ENCODE measurements at regions not wholly inside any gene's neighbourhood (a gene's known extent, or its start where the extent isn't known, plus 50 kb on each side); places are given as distances from the start of the nearest gene placed in this dataset.
"Not testable (repeated sequence)": the region's sequence is repeated elsewhere in the genome, so short reads cannot be mapped to it uniquely, and the experiment has no call there.

- not testable (repeated sequence) for H3K4me1 ChIP-seq (ENCODE audit: control insufficient read depth in 2 of 2, insufficient read depth in 2 of 2, low read length in 1 of 2); H3K4me3 ChIP-seq (ENCODE audit: low read depth in 1 of 2, low read length in 2 of 2); H3K36me3 ChIP-seq (ENCODE audit: control insufficient read depth in 2 of 2, insufficient read depth in 2 of 2, low read length in 1 of 2); H3K27ac ChIP-seq (ENCODE audit: low read depth in 2 of 2, low read length in 1 of 2); H3K9me3 ChIP-seq (ENCODE audit: control insufficient read depth in 2 of 2, insufficient read depth in 1 of 2, low read depth in 1 of 2, low read length in 1 of 2); H3K27me3 ChIP-seq (ENCODE audit: control insufficient read depth in 1 of 2, insufficient read depth in 2 of 2, low read length in 2 of 2)
- WGBS, 2 donors, result 55 to 64% methylated on average over 5 to 6 of the region's 7 CpGs
These were observed 209.3 kb upstream of the PRSS58 start for GRCh38 chr7:142467056-142467655.

GRCh38 chr7:142463401-142463850 lies 205.6 kb upstream of the PRSS58 start:
- Histone ChIP-seq H3K36me3 (ENCODE audit: control insufficient read depth in 2 of 2, insufficient read depth in 2 of 2, low read length in 1 of 2) (no peaks in the 10 kb centered on the region), H3K27me3 (ENCODE audit: control insufficient read depth in 1 of 2, insufficient read depth in 2 of 2, low read length in 2 of 2) (no peaks in the 10 kb centered on the region), H3K4me3 (ENCODE audit: low read depth in 1 of 2, low read length in 2 of 2) (no peak overlapping the region), H3K4me1 (ENCODE audit: control insufficient read depth in 2 of 2, insufficient read depth in 2 of 2, low read length in 1 of 2) (no peaks in the 10 kb centered on the region), H3K9me3 (ENCODE audit: control insufficient read depth in 2 of 2, insufficient read depth in 1 of 2, low read depth in 1 of 2, low read length in 1 of 2) (no peaks in the 10 kb centered on the region), H3K27ac (ENCODE audit: low read depth in 2 of 2, low read length in 1 of 2) (no peak overlapping the region)
- WGBS, 2 donors, result 40 to 44% methylated on average over 6 of the region's 6 CpGs

DNA sequence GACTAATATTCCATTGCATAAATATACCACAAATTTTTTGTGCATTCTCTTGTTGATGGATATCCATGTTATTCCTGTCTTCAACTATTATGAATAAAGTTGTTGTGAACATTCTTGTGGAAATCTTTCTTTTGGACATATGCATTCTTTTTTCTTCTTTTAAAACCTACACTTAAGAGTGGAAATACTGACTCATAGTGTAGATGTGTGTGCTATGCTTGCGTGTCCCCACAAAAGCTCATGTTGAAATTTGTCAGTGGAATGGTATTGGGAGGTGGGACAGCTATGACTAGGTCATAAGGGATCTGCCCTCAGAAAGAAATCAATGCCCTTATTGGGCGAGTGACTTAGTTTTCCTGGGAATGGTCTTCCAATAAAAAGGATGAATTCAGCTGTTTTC lies 203.6 kb upstream of the PRSS58 start:
- H3K36me3 ChIP-seq (ENCODE audit: control insufficient read depth in 2 of 2, insufficient read depth in 2 of 2, low read length in 1 of 2), result no peaks in the 10 kb centered on the region
- no peaks in the 10 kb centered on the region for H3K9me3 ChIP-seq (ENCODE audit: control insufficient read depth in 2 of 2, insufficient read depth in 1 of 2, low read depth in 1 of 2, low read length in 1 of 2)
- H3K4me1 ChIP-seq (ENCODE audit: control insufficient read depth in 2 of 2, insufficient read depth in 2 of 2, low read length in 1 of 2), result no peaks in the 10 kb centered on the region
- no peaks in the 10 kb centered on the region for H3K27me3 ChIP-seq (ENCODE audit: control insufficient read depth in 1 of 2, insufficient read depth in 2 of 2, low read length in 2 of 2)
- WGBS, 2 donors, result 75 to 80% methylated on average over 2 of the region's 2 CpGs
- no peak overlapping the region for H3K4me3 ChIP-seq (ENCODE audit: low read depth in 1 of 2, low read length in 2 of 2)
- H3K27ac ChIP-seq (ENCODE audit: low read depth in 2 of 2, low read length in 1 of 2), result no peak overlapping the region

GRCh38 chr7:142460402-142461117 lies 202.7 kb upstream of the PRSS58 start:
- H3K4me1 ChIP-seq (ENCODE audit: control insufficient read depth in 2 of 2, insufficient read depth in 2 of 2, low read length in 1 of 2), result no peaks in the 10 kb centered on the region

DNA sequence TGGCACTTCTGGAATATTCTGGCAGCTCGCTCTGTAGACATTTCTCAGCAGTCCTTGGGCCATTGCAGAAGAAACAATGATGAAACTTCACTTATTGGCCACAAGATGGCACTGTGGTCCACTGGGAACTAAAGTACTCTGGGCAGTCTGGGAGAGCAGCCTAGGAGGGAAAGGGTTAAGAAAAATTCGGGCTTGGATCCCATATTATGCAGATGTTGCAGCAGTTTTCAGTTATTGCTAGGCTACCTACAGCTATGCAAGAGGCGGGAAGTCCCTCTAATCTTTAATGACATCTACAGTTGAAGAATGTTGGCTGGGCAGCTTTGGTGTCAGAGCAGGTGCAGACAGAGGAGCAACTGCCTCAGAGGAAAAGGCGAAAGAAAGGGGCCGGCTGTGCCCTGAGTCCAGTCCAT lies 201.7 kb upstream of the PRSS58 start:
- Histone ChIP-seq H3K27me3 (ENCODE audit: control insufficient read depth in 1 of 2, insufficient read depth in 2 of 2, low read length in 2 of 2) (no peaks in the 10 kb centered on the region), H3K27ac (ENCODE audit: low read depth in 2 of 2, low read length in 1 of 2) (no peak overlapping the region), H3K9me3 (ENCODE audit: control insufficient read depth in 2 of 2, insufficient read depth in 1 of 2, low read depth in 1 of 2, low read length in 1 of 2) (no peaks in the 10 kb centered on the region), H3K4me1 (ENCODE audit: control insufficient read depth in 2 of 2, insufficient read depth in 2 of 2, low read length in 1 of 2) (no peaks in the 10 kb centered on the region), H3K36me3 (ENCODE audit: control insufficient read depth in 2 of 2, insufficient read depth in 2 of 2, low read length in 1 of 2) (no peaks in the 10 kb centered on the region), H3K4me3 (ENCODE audit: low read depth in 1 of 2, low read length in 2 of 2) (no peak overlapping the region)
- WGBS, 2 donors, result 7 to 12% methylated on average over 5 of the region's 5 CpGs

More at GRCh38 chr7:142460402-142461117, 202.7 kb upstream of the PRSS58 start:
- Histone ChIP-seq H3K27me3 (ENCODE audit: control insufficient read depth in 1 of 2, insufficient read depth in 2 of 2, low read length in 2 of 2) (no peaks in the 10 kb centered on the region), H3K36me3 (ENCODE audit: control insufficient read depth in 2 of 2, insufficient read depth in 2 of 2, low read length in 1 of 2) (no peaks in the 10 kb centered on the region), H3K4me3 (ENCODE audit: low read depth in 1 of 2, low read length in 2 of 2) (no peak overlapping the region), H3K27ac (ENCODE audit: low read depth in 2 of 2, low read length in 1 of 2) (no peak overlapping the region), H3K9me3 (ENCODE audit: control insufficient read depth in 2 of 2, insufficient read depth in 1 of 2, low read depth in 1 of 2, low read length in 1 of 2) (no peaks in the 10 kb centered on the region)
- WGBS, 2 donors, result 62 to 65% methylated on average over 7 of the region's 7 CpGs

- no peaks in the 10 kb centered on the region for H3K4me1 ChIP-seq (ENCODE audit: control insufficient read depth in 2 of 2, insufficient read depth in 2 of 2, low read length in 1 of 2)
- H3K36me3 ChIP-seq (ENCODE audit: control insufficient read depth in 2 of 2, insufficient read depth in 2 of 2, low read length in 1 of 2), result no peaks in the 10 kb centered on the region
- H3K27ac ChIP-seq (ENCODE audit: low read depth in 2 of 2, low read length in 1 of 2), result no peak overlapping the region
- no peaks in the 10 kb centered on the region for H3K27me3 ChIP-seq (ENCODE audit: control insufficient read depth in 1 of 2, insufficient read depth in 2 of 2, low read length in 2 of 2)
- WGBS, 2 donors, result 83 to 87% methylated on average over 2 of the region's 2 CpGs
- H3K9me3 ChIP-seq (ENCODE audit: control insufficient read depth in 2 of 2, insufficient read depth in 1 of 2, low read depth in 1 of 2, low read length in 1 of 2), result no peaks in the 10 kb centered on the region
- no peak overlapping the region for H3K4me3 ChIP-seq (ENCODE audit: low read depth in 1 of 2, low read length in 2 of 2)
These were observed 199.4 kb upstream of the PRSS58 start for GRCh38 chr7:142457146-142457703.

GRCh38 chr7:142455392-142455791 lies 197.5 kb upstream of the PRSS58 start:
- 84 to 87% methylated on average over 10 of the region's 10 CpGs for WGBS, 2 donors
- no peaks in the 10 kb centered on the region for H3K9me3 ChIP-seq (ENCODE audit: control insufficient read depth in 2 of 2, insufficient read depth in 1 of 2, low read depth in 1 of 2, low read length in 1 of 2)

GRCh38 chr7:142454862-142455261 lies 197.0 kb upstream of the PRSS58 start:
- Histone ChIP-seq H3K27me3 (ENCODE audit: control insufficient read depth in 1 of 2, insufficient read depth in 2 of 2, low read length in 2 of 2) (no peaks in the 10 kb centered on the region), H3K4me1 (ENCODE audit: control insufficient read depth in 2 of 2, insufficient read depth in 2 of 2, low read length in 1 of 2) (no peaks in the 10 kb centered on the region), H3K27ac (ENCODE audit: low read depth in 2 of 2, low read length in 1 of 2) (no peak overlapping the region), H3K9me3 (ENCODE audit: control insufficient read depth in 2 of 2, insufficient read depth in 1 of 2, low read depth in 1 of 2, low read length in 1 of 2) (no peaks in the 10 kb centered on the region), H3K4me3 (ENCODE audit: low read depth in 1 of 2, low read length in 2 of 2) (no peak overlapping the region), H3K36me3 (ENCODE audit: control insufficient read depth in 2 of 2, insufficient read depth in 2 of 2, low read length in 1 of 2) (no peaks in the 10 kb centered on the region)
- 65 to 74% methylated on average over 5 of the region's 5 CpGs for WGBS, 2 donors

More at GRCh38 chr7:142455392-142455791, 197.5 kb upstream of the PRSS58 start:
- Histone ChIP-seq H3K27me3 (ENCODE audit: control insufficient read depth in 1 of 2, insufficient read depth in 2 of 2, low read length in 2 of 2) (no peaks in the 10 kb centered on the region), H3K36me3 (ENCODE audit: control insufficient read depth in 2 of 2, insufficient read depth in 2 of 2, low read length in 1 of 2) (no peaks in the 10 kb centered on the region), H3K4me1 (ENCODE audit: control insufficient read depth in 2 of 2, insufficient read depth in 2 of 2, low read length in 1 of 2) (no peaks in the 10 kb centered on the region), H3K27ac (ENCODE audit: low read depth in 2 of 2, low read length in 1 of 2) (no peak overlapping the region), H3K4me3 (ENCODE audit: low read depth in 1 of 2, low read length in 2 of 2) (no peak overlapping the region)

- H3K36me3 ChIP-seq (ENCODE audit: control insufficient read depth in 2 of 2, insufficient read depth in 2 of 2, low read length in 1 of 2), result no peaks in the 10 kb centered on the region
- 66 to 70% methylated on average over 4 of the region's 4 CpGs for WGBS, 2 donors
- H3K9me3 ChIP-seq (ENCODE audit: control insufficient read depth in 2 of 2, insufficient read depth in 1 of 2, low read depth in 1 of 2, low read length in 1 of 2), result no peaks in the 10 kb centered on the region
- no peaks in the 10 kb centered on the region for H3K4me1 ChIP-seq (ENCODE audit: control insufficient read depth in 2 of 2, insufficient read depth in 2 of 2, low read length in 1 of 2)
- no peak overlapping the region for H3K4me3 ChIP-seq (ENCODE audit: low read depth in 1 of 2, low read length in 2 of 2)
- no peak overlapping the region for H3K27ac ChIP-seq (ENCODE audit: low read depth in 2 of 2, low read length in 1 of 2)
- no peaks in the 10 kb centered on the region for H3K27me3 ChIP-seq (ENCODE audit: control insufficient read depth in 1 of 2, insufficient read depth in 2 of 2, low read length in 2 of 2)
These were observed 194.9 kb upstream of the PRSS58 start for GRCh38 chr7:142452791-142453190.
